PC-9 (cell line): ENCODE measurements at regions not wholly inside any gene's neighbourhood (a gene's known extent, or its start where the extent isn't known, plus 50 kb on each side); places are given as distances from the start of the nearest gene placed in this dataset.

Experiments used
- BruUV-seq: library from RNA; stranded (reverse); fragments of 400-500 nt; replicated peaks from 2 replicates; lab custom pipeline; 2021; lab: Mats Ljungman, UMichigan
- CTCF ChIA-PET: fragments of 300-600 bp; sonication (Branson Sonifier 250); formaldehyde crosslinking; loops from one replicate; lab custom pipeline; 2022; ENCODE audit warnings: antibody characterized with exemption; lab: Charles Lee
- POLR2A ChIA-PET: fragments of 300-600 bp; sonication (Branson Sonifier 250); formaldehyde crosslinking; loops from one replicate; lab custom pipeline; 2022; ENCODE audit warnings: antibody characterized with exemption; ENCODE audit not compliant: unreplicated experiment; lab: Charles Lee
- DNase-seq, 2 experiments: peaks; one replicate each; pipeline versions ENCODE4 v3.0.0 to v3.0.0-alpha.2; 2015 to 2022; ENCODE audit warnings: mixed read lengths in 1 of 2
- H2AFZ ChIP-seq: fragments of 200-600 bp; sonication (generic); 2 replicates; pipeline ENCODE4 v1.8.1; 2017; ENCODE audit warnings: antibody characterized with exemption
- H3F3A ChIP-seq: fragments of 200-600 bp; sonication (generic); 2 replicates; pipeline ENCODE4 v1.8.1; 2017; ENCODE audit warnings: antibody characterized with exemption, mild to moderate bottlenecking, low read depth; ENCODE audit not compliant: insufficient read depth
- H3K27ac ChIP-seq: fragments of 200-600 bp; sonication (generic); 2 replicates; pipeline ENCODE4 v1.6.1; 2016; ENCODE audit warnings: mixed run types
- H3K27me3 ChIP-seq: fragments of 200-600 bp; sonication (generic); 2 replicates; pipeline ENCODE4 v1.6.1; 2016; ENCODE audit warnings: low read depth, mixed run types; ENCODE audit not compliant: insufficient read depth
- H3K36me3 ChIP-seq: fragments of 200-600 bp; sonication (generic); 2 replicates; pipeline ENCODE4 v1.6.1; 2016; ENCODE audit warnings: low read depth, mixed run types
- H3K4me1 ChIP-seq: fragments of 200-600 bp; sonication (generic); replicated peaks from 2 replicates; pipeline ENCODE4 v1.6.1; 2016; ENCODE audit warnings: mixed run types; ENCODE audit not compliant: insufficient read depth
- H3K4me2 ChIP-seq: fragments of 200-600 bp; sonication (generic); 2 replicates; pipeline ENCODE4 v1.6.1; 2017; ENCODE audit warnings: mixed run types
- H3K4me3 ChIP-seq: fragments of 200-600 bp; sonication (generic); 2 replicates; pipeline ENCODE4 v1.6.1; 2016; ENCODE audit warnings: mixed run types
- H3K79me2 ChIP-seq: fragments of 200-600 bp; sonication (generic); 2 replicates; pipeline ENCODE4 v1.6.1; 2017; ENCODE audit warnings: low read depth, mixed run types
- H3K9me2 ChIP-seq: fragments of 200-600 bp; sonication (generic); 2 replicates; pipeline ENCODE4 v1.8.1; 2017; ENCODE audit warnings: mild to moderate bottlenecking; ENCODE audit not compliant: insufficient read depth
- H3K9me3 ChIP-seq: fragments of 200-600 bp; sonication (generic); 2 replicates; pipeline ENCODE4 v1.8.1; 2016; ENCODE audit warnings: low read depth; ENCODE audit not compliant: insufficient read depth
- H4K20me1 ChIP-seq: fragments of 200-600 bp; sonication (generic); 2 replicates; pipeline ENCODE4 v1.8.1; 2017; ENCODE audit not compliant: insufficient read depth
- CTCF ChIP-seq: fragments of 200-600 bp; sonication (generic); conservative IDR thresholded peaks from 2 replicates; pipeline ENCODE4 v1.6.1; 2017; ENCODE audit warnings: mixed run types, antibody characterized with exemption, mild to moderate bottlenecking, moderate library complexity
- EZH2 ChIP-seq: fragments of 200-600 bp; sonication (generic); IDR thresholded peaks from 2 replicates; pipeline ENCODE4 v1.8.0; 2017; ENCODE audit warnings: antibody characterized with exemption, low read depth
- intact Hi-C: fragments of 100-400 bp; cut with micrococcal nuclease; formaldehyde crosslinking; loops from one replicate; pipeline ENCODE4 v1.10.0; 2022; ENCODE audit not compliant: unreplicated experiment

- Histone ChIP-seq H3K36me3 (no peaks in the 10 kb centered on the region), H2AFZ (no peak overlapping the region), H3K27me3 (no peaks in the 10 kb centered on the region), H3K27ac (no peak overlapping the region), H3K9me3 (no peaks in the 10 kb centered on the region), H3F3A (no peaks in the 10 kb centered on the region), H3K79me2 (no peaks in the 10 kb centered on the region), H3K4me1 (no peaks in the 10 kb centered on the region), H3K4me2 (no peak overlapping the region), H3K9me2 (no peaks in the 10 kb centered on the region), H3K4me3 (no peak overlapping the region), H4K20me1 (no peaks in the 10 kb centered on the region)
- intact Hi-C loops: no loop called here
- BruUV-seq: no TSS peak
- POLR2A ChIA-PET: no interaction called here
- CTCF ChIA-PET: no interaction called here
- TF ChIP-seq EZH2 (no peak), CTCF (no peak)
- DNase-seq: no peak
Measured at GRCh38 chr15:25233766-25234350, 205.0 kb downstream of the UBE3A start.

DNA sequence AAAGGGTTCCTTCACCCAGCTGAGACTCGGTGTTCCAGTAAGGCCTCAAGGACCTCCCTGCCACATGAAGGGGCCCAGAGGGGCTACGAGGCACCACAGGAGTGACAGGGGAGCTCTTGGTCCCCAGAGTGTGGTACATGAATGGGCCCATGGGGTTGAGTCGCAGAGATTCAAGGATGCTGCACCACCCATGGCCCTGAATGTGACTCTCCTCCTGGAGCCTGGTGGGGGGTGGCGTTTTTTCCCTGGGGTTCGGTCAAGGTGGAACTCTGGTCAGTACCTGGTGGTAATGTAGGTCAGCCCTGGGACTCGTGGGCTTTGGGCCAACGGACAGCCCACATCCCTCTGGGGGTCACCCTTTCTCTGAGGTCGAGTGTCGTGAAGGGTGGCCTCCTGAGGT lies 204.0 kb downstream of the UBE3A start:
- no TSS peak for BruUV-seq
- no peak overlapping the region for H3K27ac ChIP-seq
- no peaks in the 10 kb centered on the region for H3K9me2 ChIP-seq
- ChIA-PET POLR2A (no interaction called here), CTCF (no interaction called here)
- intact Hi-C loops: no loop called here
- TF ChIP-seq CTCF: no peak
- TF ChIP-seq EZH2: no peak
- no peak overlapping the region for H3K4me2 ChIP-seq
- H3K36me3 ChIP-seq: no peaks in the 10 kb centered on the region
- H3K9me3 ChIP-seq: no peaks in the 10 kb centered on the region
- DNase-seq: no peak
- H3K27me3 ChIP-seq: no peaks in the 10 kb centered on the region
- no peaks in the 10 kb centered on the region for H3K79me2 ChIP-seq
- H3F3A ChIP-seq: no peaks in the 10 kb centered on the region
- H4K20me1 ChIP-seq: no peaks in the 10 kb centered on the region
- no peak overlapping the region for H3K4me3 ChIP-seq
- H2AFZ ChIP-seq: no peak overlapping the region
- H3K4me1 ChIP-seq: no peaks in the 10 kb centered on the region

DNA sequence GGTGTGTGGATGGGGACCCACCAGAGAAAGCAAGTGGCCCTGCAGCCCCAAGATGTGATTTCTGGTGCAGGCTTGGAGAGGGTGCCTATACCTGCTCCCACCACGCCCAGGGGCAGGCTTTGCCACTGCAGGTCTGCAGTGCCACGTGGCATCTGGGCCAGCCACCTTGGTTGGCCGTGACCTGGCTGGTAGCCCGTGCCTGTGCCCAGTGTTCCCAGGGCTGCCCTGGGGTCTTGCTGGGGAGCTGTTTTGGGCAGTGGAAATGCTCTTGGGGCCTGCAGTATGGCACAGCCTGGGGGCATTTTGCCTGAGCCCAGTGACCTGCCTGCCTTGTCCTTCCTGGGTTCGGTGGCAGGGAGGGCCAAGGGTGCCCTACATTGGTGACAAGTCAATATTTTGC lies 203.4 kb downstream of the UBE3A start:
- POLR2A ChIA-PET: no interaction called here
- H3K27me3 ChIP-seq: no peaks in the 10 kb centered on the region
- TF ChIP-seq CTCF: no peak
- TF ChIP-seq EZH2: no peak
- CTCF ChIA-PET: no interaction called here
- intact Hi-C loops: no loop called here
- no peak overlapping the region for H3K4me3 ChIP-seq
- no peaks in the 10 kb centered on the region for H3K79me2 ChIP-seq
- no peak overlapping the region for H3K4me2 ChIP-seq
- no peaks in the 10 kb centered on the region for H3F3A ChIP-seq
- H3K9me3 ChIP-seq: no peaks in the 10 kb centered on the region
- H2AFZ ChIP-seq: no peak overlapping the region
- no peaks in the 10 kb centered on the region for H3K9me2 ChIP-seq
- H3K27ac ChIP-seq: no peak overlapping the region
- DNase-seq: no peak
- no peaks in the 10 kb centered on the region for H3K4me1 ChIP-seq
- BruUV-seq: no TSS peak
- no peaks in the 10 kb centered on the region for H4K20me1 ChIP-seq
- no peaks in the 10 kb centered on the region for H3K36me3 ChIP-seq
